ENCODE measurements at regions not wholly inside any gene's neighbourhood (a gene's known extent, or its start where the extent isn't known, plus 50 kb on each side); places are given as distances from the start of the nearest gene placed in this dataset.

DNA sequence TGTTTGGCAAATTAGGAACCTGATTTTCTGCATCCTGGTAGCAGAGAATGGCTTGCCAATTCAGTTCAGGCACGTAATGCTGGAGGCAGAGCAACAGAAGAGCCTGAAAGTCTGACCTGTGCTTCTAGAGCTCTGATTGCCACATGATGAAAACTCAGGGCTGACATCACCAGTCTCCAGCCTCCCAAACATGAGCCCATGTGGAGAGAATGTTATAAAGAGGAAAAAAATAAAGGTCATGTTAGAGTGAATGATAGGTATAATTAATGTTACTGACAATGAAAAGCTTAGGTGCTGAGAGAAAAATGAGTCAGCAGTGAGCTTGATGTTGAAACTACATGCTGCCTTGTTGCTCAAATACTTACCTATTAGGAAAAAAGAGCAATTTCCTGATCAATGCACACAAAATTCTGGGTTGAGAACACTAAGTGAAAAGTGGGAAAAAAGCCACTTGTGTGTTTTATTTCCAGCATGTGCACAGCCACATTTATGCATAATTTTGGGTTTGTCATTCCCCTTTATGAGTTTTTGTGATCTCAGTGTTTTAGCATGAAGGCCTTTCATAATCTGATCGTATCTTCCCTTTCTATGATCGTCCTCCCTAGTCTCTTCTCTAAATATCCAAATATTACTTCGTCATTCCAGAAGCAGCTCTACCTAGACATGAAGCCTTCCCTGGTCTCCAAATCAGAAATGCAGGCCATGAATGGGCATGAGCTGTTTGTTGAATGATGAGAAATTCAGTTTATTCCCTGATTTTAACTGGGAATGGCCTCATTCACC is 113.3 kb upstream of the CPEB2 start:
- Histone ChIP-seq H3K36me3 (ENCODE audit: insufficient read depth, low read depth, low read length) (no peaks in the 10 kb centered on the region), H3K4me3 (ENCODE audit: low read length) (no peak overlapping the region), H3K9ac (ENCODE audit: low read depth, low read length) (no peak overlapping the region), H3K4me1 (ENCODE audit: insufficient read depth, low read length) (no peaks in the 10 kb centered on the region), H3K9me3 (ENCODE audit: insufficient read depth, low read depth, low read length) (no peaks in the 10 kb centered on the region), H3K27me3 (ENCODE audit: insufficient read depth, low read length) (no peaks in the 10 kb centered on the region), H3K27ac (ENCODE audit: low read length) (no peak overlapping the region)

DNA sequence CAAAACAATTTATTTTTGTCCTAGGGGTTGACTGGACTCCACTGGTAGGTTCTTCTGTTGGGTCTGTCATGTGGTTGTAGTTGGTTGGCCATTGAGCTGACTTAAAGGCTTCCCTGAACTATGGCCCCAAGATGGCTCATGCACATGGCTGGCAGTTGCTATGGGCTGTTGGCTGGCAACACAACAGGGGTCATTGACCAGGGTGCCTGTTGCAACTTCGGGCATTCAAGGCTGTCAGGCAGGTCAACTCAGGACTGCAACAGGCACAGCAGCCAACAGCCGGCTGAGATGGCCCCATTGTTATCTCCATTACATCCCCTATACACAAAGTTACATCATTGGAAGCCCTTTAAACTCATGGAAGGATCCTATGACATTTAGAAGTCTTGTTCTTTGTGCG is 109.7 kb upstream of the CPEB2 start:
- no peaks in the 10 kb centered on the region for H3K36me3 ChIP-seq (ENCODE audit: insufficient read depth, low read depth, low read length)
- H3K9me3 ChIP-seq (ENCODE audit: insufficient read depth, low read depth, low read length), result no peaks in the 10 kb centered on the region
- no peak overlapping the region for H3K9ac ChIP-seq (ENCODE audit: low read depth, low read length)
- H3K27me3 ChIP-seq (ENCODE audit: insufficient read depth, low read length), result no peaks in the 10 kb centered on the region
- no peak overlapping the region for H3K4me3 ChIP-seq (ENCODE audit: low read length)
- H3K4me1 ChIP-seq (ENCODE audit: insufficient read depth, low read length), result no peaks in the 10 kb centered on the region
- H3K27ac ChIP-seq (ENCODE audit: low read length), result no peak overlapping the region

- Histone ChIP-seq H3K27ac (ENCODE audit: low read length) (no peak overlapping the region), H3K27me3 (ENCODE audit: insufficient read depth, low read length) (no peaks in the 10 kb centered on the region), H3K36me3 (ENCODE audit: insufficient read depth, low read depth, low read length) (no peaks in the 10 kb centered on the region), H3K9ac (ENCODE audit: low read depth, low read length) (no peak overlapping the region), H3K4me1 (ENCODE audit: insufficient read depth, low read length) (no peaks in the 10 kb centered on the region), H3K4me3 (ENCODE audit: low read length) (no peak overlapping the region), H3K9me3 (ENCODE audit: insufficient read depth, low read depth, low read length) (no peaks in the 10 kb centered on the region)
These were observed 108.6 kb upstream of the CPEB2 start for GRCh38 chr4:14893713-14894112.

- H3K27me3 ChIP-seq (ENCODE audit: insufficient read depth, low read length), result no peaks in the 10 kb centered on the region
These were observed 107.6 kb upstream of the CPEB2 start for GRCh38 chr4:14894392-14895292.

DNA sequence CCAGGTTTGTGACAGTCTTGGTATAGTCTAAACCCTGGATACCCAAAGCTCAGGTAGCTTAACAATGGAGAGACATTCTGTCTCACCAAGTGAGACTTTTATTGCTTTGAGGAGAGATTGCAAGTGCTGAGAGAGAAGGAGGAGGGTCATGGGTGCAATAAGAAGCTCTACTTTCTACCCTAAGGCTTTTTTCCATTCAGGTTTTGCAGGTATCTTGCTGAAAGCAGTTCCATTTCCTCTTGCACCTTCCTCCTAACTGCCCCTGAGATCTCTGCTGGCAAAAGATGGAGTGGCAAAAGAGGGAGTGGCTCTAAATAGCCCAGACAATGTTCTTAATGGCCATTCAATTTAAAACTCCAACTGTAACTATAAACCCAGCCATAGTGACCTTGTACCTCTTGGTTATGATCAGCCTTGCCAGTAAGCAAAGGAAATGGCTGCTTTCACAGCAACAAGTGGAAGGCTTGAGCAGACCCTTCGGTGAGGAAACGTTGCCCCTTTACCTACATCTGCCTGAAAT is 105.6 kb upstream of the CPEB2 start:
- H3K9ac ChIP-seq (ENCODE audit: low read depth, low read length), result no peak overlapping the region
- H3K4me1 ChIP-seq (ENCODE audit: insufficient read depth, low read length), result no peaks in the 10 kb centered on the region
- H3K4me3 ChIP-seq (ENCODE audit: low read length), result no peak overlapping the region
- no peak overlapping the region for H3K27ac ChIP-seq (ENCODE audit: low read length)
- H3K36me3 ChIP-seq (ENCODE audit: insufficient read depth, low read depth, low read length), result no peaks in the 10 kb centered on the region
- H3K9me3 ChIP-seq (ENCODE audit: insufficient read depth, low read depth, low read length), result no peaks in the 10 kb centered on the region
- H3K27me3 ChIP-seq (ENCODE audit: insufficient read depth, low read length), result no peaks in the 10 kb centered on the region

More at GRCh38 chr4:14894392-14895292, 107.6 kb upstream of the CPEB2 start:
- Histone ChIP-seq H3K9ac (ENCODE audit: low read depth, low read length) (no peak overlapping the region), H3K4me3 (ENCODE audit: low read length) (no peak overlapping the region), H3K9me3 (ENCODE audit: insufficient read depth, low read depth, low read length) (no peaks in the 10 kb centered on the region), H3K4me1 (ENCODE audit: insufficient read depth, low read length) (no peaks in the 10 kb centered on the region), H3K36me3 (ENCODE audit: insufficient read depth, low read depth, low read length) (no peaks in the 10 kb centered on the region), H3K27ac (ENCODE audit: low read length) (no peak overlapping the region)

DNA sequence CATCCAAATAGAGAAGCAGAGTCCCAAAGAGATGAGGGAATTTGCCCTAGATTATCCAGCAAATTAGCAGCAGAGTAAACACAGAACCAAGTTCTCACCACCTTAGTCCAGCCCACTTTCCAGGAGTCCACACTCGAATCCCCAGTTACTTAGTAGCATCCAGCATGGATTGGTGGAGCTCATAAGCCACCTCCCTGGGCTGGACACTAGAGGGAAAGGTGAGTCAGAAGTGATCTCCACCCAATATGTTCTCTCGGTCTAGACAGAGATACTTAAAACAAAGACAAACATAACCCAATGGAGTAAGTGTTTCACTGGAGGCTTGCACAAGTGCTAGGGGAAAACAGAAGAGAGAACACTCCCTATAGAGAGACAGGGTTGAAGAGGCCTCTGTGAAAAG is 105.1 kb upstream of the CPEB2 start:
- Histone ChIP-seq H3K9ac (ENCODE audit: low read depth, low read length) (no peak overlapping the region), H3K27me3 (ENCODE audit: insufficient read depth, low read length) (no peaks in the 10 kb centered on the region), H3K27ac (ENCODE audit: low read length) (no peak overlapping the region), H3K9me3 (ENCODE audit: insufficient read depth, low read depth, low read length) (no peaks in the 10 kb centered on the region), H3K4me1 (ENCODE audit: insufficient read depth, low read length) (no peaks in the 10 kb centered on the region), H3K36me3 (ENCODE audit: insufficient read depth, low read depth, low read length) (no peaks in the 10 kb centered on the region), H3K4me3 (ENCODE audit: low read length) (no peak overlapping the region)

DNA sequence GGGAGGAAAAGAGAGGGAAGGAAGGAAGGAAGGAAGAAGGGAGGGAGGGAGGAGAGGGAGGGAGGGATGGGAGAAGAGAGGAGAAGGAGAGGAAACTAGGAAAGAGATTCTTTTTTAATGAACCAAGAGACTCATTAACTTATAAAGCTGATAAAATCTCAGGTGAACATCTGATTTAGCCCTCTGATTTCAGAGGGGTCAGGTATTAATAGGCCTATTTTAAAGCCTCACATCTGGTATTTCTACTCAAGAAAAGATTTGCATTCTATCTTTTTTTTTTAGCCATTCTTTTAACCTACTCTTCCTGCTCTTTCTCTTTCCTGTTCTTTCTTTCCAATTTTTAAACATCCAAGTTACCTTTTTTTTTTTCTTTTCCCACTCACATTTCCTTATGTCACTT is 103.3 kb upstream of the CPEB2 start:
- H3K4me3 ChIP-seq (ENCODE audit: low read length), result no peak overlapping the region
- H3K27ac ChIP-seq (ENCODE audit: low read length), result no peak overlapping the region
- H3K36me3 ChIP-seq (ENCODE audit: insufficient read depth, low read depth, low read length), result no peaks in the 10 kb centered on the region
- H3K4me1 ChIP-seq (ENCODE audit: insufficient read depth, low read length), result no peaks in the 10 kb centered on the region
- H3K9me3 ChIP-seq (ENCODE audit: insufficient read depth, low read depth, low read length), result no peaks in the 10 kb centered on the region
- H3K9ac ChIP-seq (ENCODE audit: low read depth, low read length), result no peak overlapping the region
- H3K27me3 ChIP-seq (ENCODE audit: insufficient read depth, low read length), result no peaks in the 10 kb centered on the region

DNA sequence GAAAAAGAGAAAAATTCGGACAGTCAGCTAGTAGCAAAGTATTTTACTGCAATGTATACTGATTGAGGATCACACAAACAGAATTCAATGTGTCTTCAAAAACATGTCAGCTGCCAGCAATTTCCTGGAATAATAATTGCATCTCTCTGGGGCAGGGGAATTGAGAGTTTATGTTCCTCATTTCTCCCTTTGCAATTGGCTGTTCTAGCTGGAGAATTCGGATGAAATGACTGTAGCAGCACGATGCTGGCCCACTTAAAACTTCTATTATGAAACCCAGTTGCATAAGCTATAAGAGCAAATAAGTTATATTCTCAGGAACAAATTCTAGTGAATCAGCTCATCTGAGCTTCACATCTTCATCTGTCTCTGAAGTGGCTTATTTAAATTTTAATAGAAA is 99.9 kb upstream of the CPEB2 start:
- Histone ChIP-seq H3K27me3 (ENCODE audit: insufficient read depth, low read length) (no peaks in the 10 kb centered on the region), H3K27ac (ENCODE audit: low read length) (no peak overlapping the region), H3K9ac (ENCODE audit: low read depth, low read length) (no peak overlapping the region), H3K9me3 (ENCODE audit: insufficient read depth, low read depth, low read length) (no peaks in the 10 kb centered on the region), H3K4me1 (ENCODE audit: insufficient read depth, low read length) (no peaks in the 10 kb centered on the region), H3K4me3 (ENCODE audit: low read length) (no peak overlapping the region), H3K36me3 (ENCODE audit: insufficient read depth, low read depth, low read length) (no peaks in the 10 kb centered on the region)

DNA sequence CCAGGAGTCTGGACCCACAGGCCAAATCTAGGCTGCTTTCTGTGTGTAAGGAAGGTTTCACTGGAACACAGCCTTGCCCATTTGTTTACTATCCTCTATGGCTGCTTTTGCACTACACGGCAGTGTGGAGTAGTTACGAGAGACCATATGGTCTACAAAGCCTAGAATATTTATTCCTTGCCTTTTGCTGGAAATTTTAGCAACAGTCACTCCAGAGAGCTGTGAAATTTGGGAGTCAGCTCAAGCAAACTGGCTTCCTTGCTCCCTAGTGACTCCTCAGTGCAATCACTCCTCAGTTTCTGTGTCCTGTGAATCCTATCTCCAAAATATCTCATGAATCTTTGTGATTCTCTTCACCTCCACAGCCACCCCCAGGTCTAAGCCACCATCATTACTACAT is 99.0 kb upstream of the CPEB2 start:
- Histone ChIP-seq H3K4me1 (ENCODE audit: insufficient read depth, low read length) (no peaks in the 10 kb centered on the region), H3K27me3 (ENCODE audit: insufficient read depth, low read length) (no peaks in the 10 kb centered on the region), H3K4me3 (ENCODE audit: low read length) (no peak overlapping the region), H3K27ac (ENCODE audit: low read length) (no peak overlapping the region), H3K9ac (ENCODE audit: low read depth, low read length) (no peak overlapping the region), H3K9me3 (ENCODE audit: insufficient read depth, low read depth, low read length) (no peaks in the 10 kb centered on the region), H3K36me3 (ENCODE audit: insufficient read depth, low read depth, low read length) (no peaks in the 10 kb centered on the region)

DNA sequence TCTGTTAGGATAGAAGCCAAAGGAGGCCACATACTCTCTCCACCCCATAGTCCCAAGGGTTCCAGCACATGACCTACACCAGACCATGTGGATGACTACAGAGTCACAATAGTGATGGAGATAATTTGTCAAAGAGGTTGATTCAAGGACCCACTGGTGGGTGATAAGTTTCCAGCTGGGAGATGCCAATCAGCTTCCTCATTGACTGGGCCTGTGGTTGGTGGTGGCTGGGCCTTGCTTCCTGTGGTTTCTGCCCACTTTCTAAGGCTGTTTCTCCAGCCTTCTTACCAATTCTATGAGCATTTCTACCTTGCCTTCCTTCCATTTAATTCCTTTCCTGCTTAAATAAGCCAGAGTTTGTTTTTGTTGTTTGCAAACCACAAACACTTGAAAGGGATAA is 95.5 kb upstream of the CPEB2 start:
- Histone ChIP-seq H3K4me3 (ENCODE audit: low read length) (no peak overlapping the region), H3K4me1 (ENCODE audit: insufficient read depth, low read length) (no peaks in the 10 kb centered on the region), H3K27ac (ENCODE audit: low read length) (no peak overlapping the region), H3K36me3 (ENCODE audit: insufficient read depth, low read depth, low read length) (no peaks in the 10 kb centered on the region), H3K27me3 (ENCODE audit: insufficient read depth, low read length) (no peaks in the 10 kb centered on the region), H3K9ac (ENCODE audit: low read depth, low read length) (no peak overlapping the region), H3K9me3 (ENCODE audit: insufficient read depth, low read depth, low read length) (no peaks in the 10 kb centered on the region)

GRCh38 chr4:14908635-14909034 is 93.6 kb upstream of the CPEB2 start:
- Histone ChIP-seq H3K9ac (ENCODE audit: low read depth, low read length) (no peak overlapping the region), H3K36me3 (ENCODE audit: insufficient read depth, low read depth, low read length) (no peaks in the 10 kb centered on the region), H3K4me3 (ENCODE audit: low read length) (no peak overlapping the region), H3K4me1 (ENCODE audit: insufficient read depth, low read length) (no peaks in the 10 kb centered on the region), H3K9me3 (ENCODE audit: insufficient read depth, low read depth, low read length) (no peaks in the 10 kb centered on the region), H3K27me3 (ENCODE audit: insufficient read depth, low read length) (no peaks in the 10 kb centered on the region), H3K27ac (ENCODE audit: low read length) (no peak overlapping the region)

GRCh38 chr4:14910411-14910810 is 91.9 kb upstream of the CPEB2 start:
- no peak overlapping the region for H3K9ac ChIP-seq (ENCODE audit: low read depth, low read length)
- H3K36me3 ChIP-seq (ENCODE audit: insufficient read depth, low read depth, low read length), result no peaks in the 10 kb centered on the region
- H3K27me3 ChIP-seq (ENCODE audit: insufficient read depth, low read length), result no peaks in the 10 kb centered on the region
- H3K9me3 ChIP-seq (ENCODE audit: insufficient read depth, low read depth, low read length), result no peaks in the 10 kb centered on the region
- H3K27ac ChIP-seq (ENCODE audit: low read length), result no peak overlapping the region
- H3K4me1 ChIP-seq (ENCODE audit: insufficient read depth, low read length), result no peaks in the 10 kb centered on the region
- H3K4me3 ChIP-seq (ENCODE audit: low read length), result no peak overlapping the region
